Fibroblast of pulmonary artery (primary cell): ENCODE measurements at regions not wholly inside any gene's neighbourhood (a gene's known extent, or its start where the extent isn't known, plus 50 kb on each side); places are given as distances from the start of the nearest gene placed in this dataset.
"Not testable (repeated sequence)": the region's sequence is repeated elsewhere in the genome, so short reads cannot be mapped to it uniquely, and the experiment has no call there.

Experiments used
- DNase-seq: peaks from one replicate; pipeline ENCODE4 v3.0.0-alpha.2; 2010; ENCODE audit warnings: low read depth
- H3K4me3 ChIP-seq: replicated peaks from 2 replicates; pipeline ENCODE4 v1.5.1; 2011; ENCODE audit warnings: low read depth, mild to moderate bottlenecking, control low read depth, low read length, moderate library complexity
- CTCF ChIP-seq: IDR thresholded peaks from 2 replicates; pipeline ENCODE4 v1.5.1; 2011; ENCODE audit warnings: mild to moderate bottlenecking, control low read depth, low read length, inconsistent platforms; ENCODE audit errors: missing control alignments

- no peak overlapping the region for H3K4me3 ChIP-seq
- no peak for TF ChIP-seq CTCF
- DNase-seq = no peak
Observed at GRCh38 chr1:185530215-185530614, 204.0 kb upstream of the HMCN1 start.

GRCh38 chr1:185529673-185530072 is 204.5 kb upstream of the HMCN1 start:
- H3K4me3 ChIP-seq = no peak overlapping the region
- DNase-seq = no peak
- TF ChIP-seq CTCF = no peak

- no peak for DNase-seq
- no peak for TF ChIP-seq CTCF
- H3K4me3 ChIP-seq = no peak overlapping the region
Observed at GRCh38 chr1:185528084-185528676, 206.0 kb upstream of the HMCN1 start.

DNA sequence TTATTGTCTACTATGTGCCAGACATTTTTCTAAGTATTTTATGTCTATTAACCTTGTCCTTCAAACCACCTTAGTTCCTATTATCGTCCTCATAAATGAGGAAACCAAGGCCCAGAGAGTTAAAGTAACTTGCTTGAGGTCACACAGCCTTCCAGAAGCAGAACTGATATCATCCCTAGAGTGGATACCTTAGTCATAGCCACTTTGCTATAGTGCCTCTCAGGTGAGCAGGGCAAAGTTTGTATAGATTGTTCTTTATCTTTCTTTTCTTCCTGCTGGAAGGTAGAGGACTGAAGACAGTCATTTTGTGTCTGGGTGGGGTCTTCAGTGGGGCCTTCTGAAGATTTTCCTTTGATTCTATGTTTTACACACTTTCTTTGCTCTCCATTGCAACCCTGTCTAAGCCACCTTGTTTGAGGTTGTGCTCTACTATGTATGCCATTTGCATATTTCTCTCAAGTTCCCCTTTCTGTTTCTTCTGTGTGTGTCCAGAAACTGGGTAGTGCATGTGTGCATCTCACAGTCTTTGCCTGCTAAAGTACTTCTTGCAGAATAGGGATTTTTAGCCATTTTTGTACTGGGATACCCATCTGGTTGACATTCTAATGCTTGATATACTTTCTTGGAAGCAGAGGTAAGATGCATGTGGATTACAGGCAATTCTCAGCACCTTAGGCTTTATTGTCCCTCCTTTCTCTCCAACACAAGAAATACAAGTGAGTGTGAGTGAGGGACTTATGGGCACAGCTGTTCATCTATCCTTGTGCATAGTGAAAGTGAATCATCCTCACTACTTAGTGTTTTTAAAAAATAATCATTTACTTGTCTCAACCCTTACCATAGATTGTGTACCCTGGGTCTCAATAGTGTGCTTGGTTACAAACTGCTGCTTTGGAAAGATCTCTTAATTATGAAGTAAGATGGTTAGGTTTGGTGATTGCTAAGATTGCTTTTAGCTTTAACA is 207.6 kb upstream of the HMCN1 start:
- H3K4me3 ChIP-seq = no peak overlapping the region
- no peak for TF ChIP-seq CTCF
- DNase-seq = no peak

DNA sequence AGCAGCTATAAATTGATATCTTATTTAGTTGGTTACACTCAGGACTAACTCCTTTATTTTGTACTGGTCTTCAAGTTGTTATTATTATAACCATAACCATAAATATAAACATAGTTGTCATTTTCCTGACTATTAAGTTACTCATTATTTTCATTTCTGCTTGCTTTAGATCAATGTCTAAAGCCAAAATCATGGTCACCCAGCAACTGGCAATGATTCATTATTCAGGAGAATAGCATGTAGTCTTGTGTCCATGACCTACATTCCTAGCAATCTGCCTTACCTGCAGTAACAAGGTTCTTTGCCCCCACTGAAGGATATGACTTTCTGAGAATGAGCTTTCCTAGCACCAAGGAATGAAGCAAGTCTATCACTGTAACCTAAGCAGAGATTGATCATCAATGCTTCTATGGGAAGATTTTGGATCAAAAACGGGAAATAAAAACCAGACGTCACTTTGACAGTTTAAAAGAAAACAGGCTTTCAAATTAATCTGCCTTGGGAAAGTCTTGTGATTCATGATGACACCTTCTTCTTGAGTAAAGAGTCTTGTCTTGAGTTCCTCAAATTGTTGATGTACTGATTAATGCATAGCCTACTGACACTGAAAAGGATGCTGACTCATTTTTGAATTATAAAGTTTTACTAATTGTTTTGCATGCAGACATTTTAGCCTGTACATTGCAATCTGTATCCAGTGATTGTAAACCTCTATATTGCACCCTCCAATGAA is 203.3 kb upstream of the IVNS1ABP start:
- no peak for DNase-seq
- no peak overlapping the region for H3K4me3 ChIP-seq
- TF ChIP-seq CTCF = no peak

- no peak for DNase-seq
- TF ChIP-seq CTCF = no peak
- H3K4me3 ChIP-seq = no peak overlapping the region
Observed at GRCh38 chr1:185517808-185518419, 200.9 kb upstream of the IVNS1ABP start.

GRCh38 chr1:185517301-185517700 is 200.3 kb upstream of the IVNS1ABP start:
- H3K4me3 ChIP-seq, DNase-seq: not testable (repeated sequence)
